GM12878 (cell line): ENCODE measurements at regions not wholly inside any gene's neighbourhood (a gene's known extent, or its start where the extent isn't known, plus 50 kb on each side); places are given as distances from the start of the nearest gene placed in this dataset.

Source experiments
- POLR2AphosphoS5 ChIP-seq: IDR thresholded peaks from 2 replicates; pipeline ENCODE4 v1.6.1; 2011; ENCODE audit warnings: mild to moderate bottlenecking, low read length, inconsistent platforms
- SP1 ChIP-seq: IDR thresholded peaks from one replicate; pipeline ENCODE4 v1.6.1; 2011; ENCODE audit warnings: low read depth, low read length

DNA sequence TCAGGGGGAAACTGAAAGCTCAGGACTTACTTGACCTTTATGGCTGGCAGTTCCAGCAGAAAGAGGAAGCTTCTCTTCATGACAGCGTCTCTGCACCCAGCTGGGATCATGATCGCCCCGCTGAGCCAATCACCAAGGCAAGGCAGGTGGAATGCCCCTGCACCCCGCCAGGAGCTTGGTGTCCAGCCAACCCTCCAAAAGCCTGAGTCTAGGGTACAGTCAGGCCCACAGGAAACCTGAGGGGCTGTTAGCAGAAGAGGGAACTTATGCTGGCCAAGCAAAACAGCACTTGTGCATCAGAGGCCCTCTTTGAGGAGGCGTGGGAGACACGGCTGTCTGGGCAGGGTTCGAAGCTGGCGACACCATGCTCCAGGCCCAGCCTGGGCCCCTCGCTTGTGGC is 188.3 kb upstream of the GMDS start:
- TF ChIP-seq SP1 (no peak), POLR2AphosphoS5 (no peak)
